ENCODE measurements at regions not wholly inside any gene's neighbourhood (a gene's known extent, or its start where the extent isn't known, plus 50 kb on each side); places are given as distances from the start of the nearest gene placed in this dataset.
"Not testable (repeated sequence)": the region's sequence is repeated elsewhere in the genome, so short reads cannot be mapped to it uniquely, and the experiment has no call there.

DNA sequence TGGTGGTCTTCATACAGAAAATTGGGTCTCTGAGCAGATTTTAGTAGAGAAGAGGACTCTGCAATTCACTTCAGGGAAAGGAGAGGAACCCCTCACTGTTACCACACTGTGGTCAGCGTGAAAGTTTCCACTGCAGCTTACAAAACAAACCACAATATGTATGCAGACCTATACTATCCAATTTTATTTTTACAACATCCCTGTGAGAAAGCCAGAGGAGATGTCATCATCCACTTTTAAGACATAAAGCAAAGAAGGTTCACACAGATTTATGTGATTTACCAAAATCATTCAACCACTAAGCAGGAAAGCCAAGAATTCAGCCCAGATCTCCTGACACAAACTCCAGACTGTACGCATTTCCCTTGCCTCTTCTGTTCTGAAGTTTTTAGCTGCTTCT lies 442.4 kb downstream of the FRK start:
- DNase-seq = no peak

DNA sequence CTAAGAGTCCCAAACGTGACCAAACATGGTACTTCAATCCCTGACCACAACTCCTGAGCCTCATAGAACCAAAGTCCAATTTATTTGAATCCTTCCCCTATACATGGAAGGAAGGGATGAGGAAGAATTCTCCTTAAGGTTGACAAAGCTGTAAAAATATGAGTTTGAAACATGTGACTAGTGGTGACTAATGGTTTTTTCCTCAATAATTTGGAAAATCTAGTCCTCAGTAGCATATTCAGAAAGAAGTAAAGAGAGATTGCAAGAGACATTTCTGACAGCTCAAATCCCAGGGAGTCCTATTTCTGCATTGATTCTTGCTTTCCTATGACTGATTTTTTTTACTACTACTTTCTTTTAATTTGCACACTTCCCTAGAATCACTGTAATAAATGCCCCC lies 443.7 kb downstream of the FRK start:
- DNase-seq = no peak

DNA sequence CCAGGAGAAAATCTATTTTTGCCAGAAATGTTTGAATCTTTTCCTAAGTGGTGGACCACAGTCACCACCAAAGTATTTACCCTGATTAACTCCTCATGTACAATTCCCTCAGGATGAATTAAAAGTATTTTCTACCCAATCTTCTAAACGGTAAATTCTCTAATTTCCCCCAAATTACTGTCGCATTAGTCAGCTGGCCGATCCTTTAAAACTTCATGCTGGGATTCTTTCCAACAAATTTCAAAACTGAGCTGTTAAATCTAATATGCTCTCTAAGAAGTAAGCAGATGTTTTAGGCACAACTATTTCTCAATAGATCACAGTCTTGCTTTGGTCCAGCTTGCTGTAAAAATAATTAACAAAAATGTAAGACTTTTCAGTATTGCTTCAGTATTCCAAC lies 447.2 kb downstream of the FRK start:
- no peak for DNase-seq

DNA sequence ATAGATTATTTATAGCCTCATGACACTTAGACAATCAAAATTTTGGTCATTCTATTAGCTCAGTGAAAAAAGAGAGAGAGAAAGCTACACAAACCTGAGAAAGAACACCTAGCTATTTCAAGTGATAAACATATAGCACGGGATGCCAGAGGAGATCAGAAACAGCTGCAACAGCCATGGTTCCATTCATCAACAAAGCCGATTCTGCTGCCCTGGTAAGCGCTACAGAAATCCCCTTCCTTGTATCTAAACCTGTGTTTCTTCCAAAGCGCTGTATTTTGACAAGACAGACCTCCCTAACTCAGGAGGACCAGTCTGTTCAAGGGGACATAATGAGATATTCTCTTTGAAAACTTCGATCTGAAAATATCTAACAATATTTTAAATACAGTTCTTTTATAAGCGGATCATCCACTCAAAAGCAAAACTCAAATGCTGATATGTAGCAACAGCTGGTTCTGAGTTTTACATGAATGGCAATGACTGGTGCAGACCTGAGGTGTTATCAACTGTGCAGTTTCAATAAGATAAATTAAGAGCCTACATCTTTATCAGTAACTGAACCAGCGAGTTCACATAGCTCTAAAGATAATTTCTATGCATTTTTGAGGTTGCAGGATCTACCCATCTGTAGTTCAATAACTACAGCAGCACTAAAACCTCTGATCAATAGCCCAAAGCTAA lies 447.8 kb downstream of the FRK start:
- no peak for DNase-seq

DNA sequence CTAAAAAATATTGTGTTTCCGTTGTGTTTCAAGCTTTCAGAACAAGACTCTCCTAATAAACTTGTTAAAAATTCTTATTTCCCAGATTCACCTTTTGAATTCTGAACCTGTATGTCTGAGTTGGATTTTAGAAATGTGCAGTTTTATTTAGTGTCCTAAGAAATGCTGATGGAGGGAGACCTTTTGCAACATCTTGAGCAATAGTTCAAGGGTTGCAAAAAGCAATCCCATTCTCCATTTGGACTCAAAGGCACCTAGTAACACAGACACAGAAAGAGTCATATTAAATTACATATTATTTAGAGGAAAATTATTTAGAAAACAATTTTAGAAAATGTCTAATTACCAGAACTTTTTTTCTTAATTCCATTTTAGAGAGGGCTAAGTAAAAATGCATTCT lies 448.5 kb downstream of the FRK start:
- DNase-seq = no peak

DNA sequence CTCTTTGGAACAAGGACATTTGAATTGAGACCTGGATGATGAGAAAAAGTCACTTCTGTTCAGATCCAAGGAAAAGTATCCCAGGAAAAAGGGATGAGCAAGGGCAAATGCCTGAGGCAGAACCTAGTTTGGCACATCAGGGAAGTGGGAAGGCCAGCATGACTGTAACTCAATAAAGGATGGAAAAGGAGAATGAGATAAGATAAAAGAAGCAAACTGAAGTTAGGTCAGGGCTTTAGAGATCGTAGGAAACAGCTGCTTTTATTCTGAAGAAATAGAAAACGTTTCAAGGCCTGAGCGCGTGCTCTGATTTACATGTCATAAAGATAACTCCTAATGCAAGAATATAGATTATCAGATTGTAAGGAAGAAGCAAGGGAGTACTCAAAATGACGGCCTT lies 450.0 kb downstream of the FRK start:
- no peak for DNase-seq

DNA sequence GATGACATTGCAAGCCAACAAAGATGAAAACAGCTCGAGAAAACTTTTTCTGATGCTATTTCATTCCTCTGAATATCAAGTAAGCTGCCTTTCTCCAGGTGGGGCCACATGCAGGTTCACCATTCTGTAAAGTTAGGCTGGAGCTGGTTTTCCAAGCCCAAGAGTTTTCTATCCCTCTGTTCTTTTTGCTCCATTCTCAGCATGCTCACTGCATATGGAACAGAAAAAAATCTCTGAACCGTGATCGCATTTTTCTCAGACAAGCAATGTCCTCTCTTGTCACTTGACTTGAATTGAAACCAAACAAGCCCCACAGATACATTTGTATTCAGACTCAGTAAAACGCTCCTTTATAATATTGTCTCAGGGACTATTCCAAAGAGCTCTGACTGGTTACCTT lies 451.6 kb downstream of the FRK start:
- no peak for DNase-seq

DNA sequence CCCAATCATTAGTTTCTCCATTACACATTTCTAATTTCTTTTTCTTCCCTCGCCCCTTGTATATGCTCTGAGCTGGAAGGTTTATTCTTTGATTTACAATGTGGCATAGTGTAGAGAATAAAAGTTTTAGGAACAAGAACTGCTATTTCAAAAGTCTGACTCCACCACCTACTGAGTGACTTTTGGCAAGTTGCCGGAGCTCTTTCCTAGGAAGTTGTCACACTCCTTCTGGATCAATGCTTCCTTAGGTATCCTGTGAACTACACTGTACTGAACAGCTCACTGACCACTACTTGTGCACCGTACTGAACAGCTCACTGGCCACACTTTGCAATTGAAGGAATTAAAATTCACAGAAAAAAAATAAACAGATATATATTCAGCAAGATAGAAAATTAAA lies 458.2 kb downstream of the FRK start:
- DNase-seq = no peak

DNA sequence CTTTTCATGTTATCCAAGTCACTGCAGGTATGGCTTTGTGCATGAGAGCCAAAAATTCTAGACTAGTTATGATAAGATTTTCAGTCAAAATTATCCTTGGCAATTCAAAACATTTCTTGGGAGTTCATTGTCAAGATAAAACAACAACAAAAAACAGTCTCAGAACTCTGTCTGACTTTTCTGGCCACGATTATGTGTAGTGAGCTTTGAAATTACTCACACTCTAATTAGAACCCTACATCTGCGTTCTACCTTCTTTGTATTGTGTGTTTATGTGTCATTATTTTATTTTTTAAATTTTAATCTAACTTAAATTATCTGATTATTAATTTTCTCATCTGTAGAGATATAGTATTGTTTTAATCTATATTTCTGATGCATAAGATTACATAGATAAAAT lies 459.2 kb downstream of the FRK start:
- no peak for DNase-seq

DNA sequence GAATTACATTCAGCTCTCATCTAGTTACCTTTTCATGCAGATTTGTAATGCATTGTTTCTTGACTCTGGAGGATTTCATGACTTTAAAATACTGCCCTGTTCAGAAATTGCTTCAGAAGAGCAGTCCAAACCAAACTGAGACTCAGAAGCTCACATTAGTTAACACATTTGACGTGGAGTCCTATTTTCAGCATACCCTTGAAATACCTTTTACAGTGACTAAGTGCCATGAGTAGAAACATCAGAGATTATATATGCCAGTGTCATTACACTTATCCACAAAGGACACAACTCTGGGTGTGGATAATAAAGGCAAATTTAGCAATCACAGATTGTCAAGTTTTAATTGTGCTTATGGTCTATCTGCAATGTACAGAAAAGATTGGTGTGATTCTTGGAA lies 459.6 kb downstream of the FRK start:
- DNase-seq = no peak

DNA sequence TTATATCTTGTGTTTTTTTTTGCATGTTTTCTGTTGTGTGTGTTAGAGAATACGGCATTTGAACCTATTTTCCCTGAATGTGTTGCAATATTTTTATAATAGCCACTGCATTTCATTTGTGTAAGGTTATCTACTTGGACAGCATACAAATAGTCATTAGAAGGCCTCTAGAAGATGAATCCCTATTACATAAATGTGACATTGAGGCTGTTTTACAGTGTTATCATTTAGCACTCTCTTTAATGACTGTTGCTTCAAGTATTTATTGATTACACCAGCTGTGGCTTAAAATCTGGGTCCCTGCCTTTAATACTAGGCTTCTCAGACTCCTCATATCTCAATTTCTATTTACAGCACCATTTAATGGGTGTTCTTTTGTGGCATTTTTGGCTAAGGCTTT lies 465.8 kb downstream of the FRK start:
- DNase-seq = no peak

DNA sequence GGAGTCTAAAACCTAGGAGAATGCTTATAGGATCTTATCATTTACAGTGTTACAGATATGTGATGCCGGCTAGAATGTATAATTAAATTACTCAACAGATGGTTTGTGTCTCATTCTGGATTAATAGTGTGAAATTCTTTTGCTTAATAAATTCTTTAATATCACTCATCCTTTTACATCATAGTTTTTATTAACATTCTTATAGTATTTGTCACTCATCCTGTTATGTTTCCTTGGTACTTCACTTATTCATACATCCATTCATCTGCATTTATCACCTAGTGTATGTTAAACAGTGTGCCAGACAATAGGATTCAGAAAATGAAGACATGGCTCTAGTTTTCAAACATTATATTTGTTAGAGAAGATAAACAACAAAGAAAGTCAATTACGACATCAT lies 468.7 kb downstream of the FRK start:
- DNase-seq = no peak

DNA sequence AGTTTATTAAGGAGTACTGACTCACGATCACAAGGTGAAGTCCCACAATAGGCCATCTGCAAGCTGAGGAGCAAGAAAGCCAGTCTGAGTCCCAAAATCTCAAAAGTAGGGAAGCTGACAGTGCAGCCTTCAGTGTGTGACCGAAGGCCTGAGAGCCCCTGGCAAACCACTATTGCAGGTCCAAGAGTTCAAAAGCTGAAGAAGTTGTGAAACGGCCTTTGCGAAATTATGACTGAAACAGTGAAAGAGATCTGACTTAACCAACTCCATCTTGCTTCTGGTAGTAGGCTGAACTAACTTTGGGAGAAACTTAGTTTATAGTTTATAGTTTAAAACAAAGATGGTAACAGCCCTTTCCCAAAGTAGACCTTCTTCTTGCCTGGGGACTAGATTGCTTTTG lies 471.6 kb downstream of the FRK start:
- not testable (repeated sequence) for DNase-seq

DNA sequence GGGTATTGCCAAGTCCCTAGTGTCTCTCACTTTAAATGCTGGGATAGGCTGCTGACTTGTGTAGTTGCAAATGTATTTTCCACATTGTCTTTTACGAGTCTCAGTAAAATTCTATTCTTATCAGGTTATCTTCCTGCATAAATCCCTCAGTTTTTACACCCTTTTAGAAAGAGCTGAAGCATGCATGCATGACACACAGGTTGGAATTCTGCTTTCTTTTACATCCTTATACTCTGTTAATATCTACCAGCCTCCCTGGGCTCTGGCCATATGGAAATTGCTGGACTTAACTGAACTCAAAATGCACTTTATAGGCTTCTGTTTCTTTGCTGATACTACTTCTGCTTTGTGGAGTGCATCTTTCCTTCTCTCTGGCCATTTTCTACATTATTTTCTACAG lies 477.4 kb downstream of the FRK start:
- no peak for DNase-seq

DNA sequence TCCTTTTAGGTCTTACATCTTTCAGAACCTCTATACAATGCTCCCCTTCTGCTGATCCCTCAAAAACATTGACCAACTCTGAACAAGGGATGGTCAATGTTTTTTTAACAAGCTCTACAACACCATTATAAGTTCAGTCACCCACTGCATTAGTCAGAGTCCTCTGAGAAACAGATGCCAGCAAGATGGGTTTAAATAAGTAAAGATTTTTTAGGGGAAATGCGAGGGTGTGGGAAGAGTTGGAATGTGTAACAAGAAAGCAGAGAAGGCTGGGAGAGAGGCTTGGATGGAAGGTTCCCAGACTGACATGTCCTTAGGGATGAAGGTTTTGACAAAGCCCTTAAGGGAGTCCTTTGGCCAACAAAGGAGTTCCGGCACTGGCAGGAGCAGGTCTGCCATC lies 478.3 kb downstream of the FRK start:
- DNase-seq = no peak

DNA sequence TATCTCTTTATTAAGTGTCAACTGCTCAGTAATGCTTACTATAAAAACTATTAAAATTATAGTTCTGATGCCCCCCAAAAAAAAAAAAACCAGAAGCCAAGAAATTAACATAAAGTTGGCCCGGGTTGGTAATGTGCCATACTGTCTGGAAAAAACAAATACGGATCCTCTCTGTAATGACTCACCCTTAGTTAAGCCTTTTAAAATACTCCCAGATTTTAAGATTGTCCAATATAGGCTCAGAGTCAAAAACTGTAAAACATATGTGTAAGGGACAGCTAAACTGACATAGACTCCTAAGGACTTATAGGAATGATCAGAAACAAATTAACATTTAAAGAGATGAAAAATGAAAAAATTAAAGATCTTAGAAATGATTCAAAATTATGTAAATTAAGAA lies 481.1 kb downstream of the FRK start:
- not testable (repeated sequence) for DNase-seq

DNA sequence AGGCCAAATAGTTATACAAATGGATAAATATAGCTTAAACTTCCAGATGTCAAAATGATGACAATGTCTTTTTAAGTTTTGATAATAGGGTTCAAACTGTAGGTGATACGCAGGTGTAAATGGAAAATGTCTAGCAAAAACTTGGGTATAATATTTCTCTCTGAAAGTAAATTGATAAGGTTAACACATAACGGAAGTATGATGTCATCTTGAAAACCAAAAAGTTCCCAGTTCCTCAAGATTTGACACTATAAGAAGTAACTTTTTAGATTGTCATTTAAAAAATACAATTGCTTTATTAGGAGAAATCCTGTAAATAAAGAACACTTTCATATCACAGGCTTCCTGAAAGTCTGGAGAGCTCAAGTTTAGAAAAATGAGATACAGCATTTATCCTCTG lies 483.4 kb downstream of the FRK start:
- DNase-seq = no peak

DNA sequence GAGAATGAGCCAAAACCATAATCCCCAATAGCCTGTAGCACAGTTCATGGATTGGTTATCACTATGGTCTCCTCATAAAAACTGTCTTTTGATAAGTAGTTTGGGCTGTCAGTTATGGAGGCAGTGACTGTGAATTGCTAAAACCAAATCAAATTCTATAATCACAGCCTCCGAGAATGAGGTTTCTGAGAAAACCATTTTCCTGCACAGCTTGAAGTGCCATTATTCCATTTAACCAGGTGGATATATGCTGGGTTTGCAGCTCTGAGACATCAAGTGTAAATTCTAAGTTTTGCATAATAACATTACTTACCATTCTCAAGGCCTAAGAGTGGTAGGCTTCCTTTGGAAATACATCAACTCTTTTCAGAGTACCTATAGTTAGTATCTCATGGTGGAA lies 485.4 kb downstream of the FRK start:
- DNase-seq = no peak

DNA sequence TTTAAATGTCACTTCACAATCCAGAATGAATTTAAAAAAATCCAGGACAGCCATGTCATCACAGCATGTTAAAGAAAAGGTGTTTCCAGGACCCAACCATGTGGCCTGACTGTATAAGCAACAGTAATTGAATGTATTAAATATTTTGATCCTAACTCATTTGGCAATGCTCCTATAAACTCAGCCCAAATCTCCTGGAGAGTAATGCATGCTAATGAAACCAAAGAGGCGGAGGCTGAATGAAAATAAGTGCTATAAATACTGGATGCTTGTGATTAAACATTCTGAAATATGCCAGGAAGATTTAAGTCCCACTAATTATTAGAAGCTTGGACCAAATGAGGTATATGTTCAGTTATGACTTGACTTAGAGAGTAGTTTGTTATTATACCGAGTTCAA lies 486.8 kb downstream of the FRK start:
- DNase-seq = no peak

DNA sequence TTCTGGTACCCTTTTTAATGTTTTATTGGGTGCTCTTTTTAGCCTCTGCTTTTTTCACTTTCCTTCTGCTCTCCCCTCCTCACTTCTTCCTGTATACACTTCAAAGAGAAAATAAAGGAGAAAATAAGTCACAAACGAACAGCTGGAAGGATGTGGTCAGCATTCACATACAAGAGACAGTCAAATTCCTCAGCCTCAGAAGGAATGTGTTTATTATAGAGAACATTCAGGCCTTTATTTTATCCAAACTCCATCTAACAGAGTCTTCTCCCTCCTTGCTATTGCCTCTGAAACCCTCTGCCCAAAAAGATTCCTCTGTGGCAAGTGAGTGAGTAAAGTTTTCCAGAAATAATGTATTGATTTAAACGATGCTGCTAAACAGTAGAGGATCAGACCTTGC lies 490.4 kb downstream of the FRK start:
- DNase-seq = no peak

DNA sequence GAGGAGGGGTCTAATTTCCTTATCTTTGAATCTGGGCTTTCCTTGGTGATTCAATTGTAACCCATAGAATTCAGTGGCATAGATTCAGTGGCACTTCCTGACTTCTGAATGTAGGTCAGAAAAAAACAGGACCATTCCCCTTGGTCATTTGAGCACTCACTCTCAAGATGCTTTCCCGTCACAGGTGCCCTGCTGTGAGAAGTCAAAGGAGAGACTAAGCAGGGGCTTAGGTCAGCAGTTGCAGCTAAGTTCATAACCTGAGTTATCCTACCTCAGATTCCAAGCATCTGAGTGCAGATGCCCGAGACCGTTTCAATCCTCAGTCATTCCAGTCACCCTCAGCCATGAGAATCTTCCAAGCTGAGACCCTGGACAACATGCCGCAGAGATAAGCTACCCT lies 506.6 kb downstream of the FRK start:
- DNase-seq = no peak

DNA sequence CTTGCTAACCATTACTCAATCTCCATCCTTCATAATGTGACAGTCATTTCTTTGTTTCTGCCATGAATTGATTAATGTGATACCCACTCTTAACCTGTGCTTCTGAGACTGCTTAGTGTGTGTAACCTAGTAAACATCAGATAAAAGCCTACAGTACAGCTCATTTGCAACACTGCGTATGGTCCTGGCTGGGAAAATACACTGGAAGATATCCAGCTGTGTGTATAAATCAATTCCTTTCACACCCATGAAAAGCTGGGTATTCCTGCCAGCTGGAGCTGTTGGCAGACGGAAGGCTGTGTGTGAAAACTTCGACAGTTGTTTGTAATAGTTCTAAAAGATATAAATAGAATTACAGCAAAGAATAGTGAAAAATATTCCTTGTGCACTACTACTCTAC lies 509.2 kb downstream of the FRK start:
- no peak for DNase-seq

DNA sequence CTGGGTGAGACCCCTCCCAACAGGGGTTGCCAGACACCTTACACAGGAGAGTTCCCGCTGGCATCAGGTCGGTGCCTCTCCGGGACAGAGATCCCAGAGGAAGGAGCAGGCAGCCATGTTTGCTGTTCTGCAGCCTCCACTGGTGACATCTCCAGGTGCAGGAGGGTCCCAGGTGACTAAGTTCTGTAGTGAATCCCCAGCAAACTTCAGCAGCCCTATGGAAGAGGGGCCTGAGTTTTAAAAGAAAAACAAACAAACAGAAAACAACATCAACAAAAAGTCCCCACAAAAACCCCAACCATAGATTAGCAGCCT lies 515.1 kb downstream of the FRK start:
- no peak for DNase-seq

DNA sequence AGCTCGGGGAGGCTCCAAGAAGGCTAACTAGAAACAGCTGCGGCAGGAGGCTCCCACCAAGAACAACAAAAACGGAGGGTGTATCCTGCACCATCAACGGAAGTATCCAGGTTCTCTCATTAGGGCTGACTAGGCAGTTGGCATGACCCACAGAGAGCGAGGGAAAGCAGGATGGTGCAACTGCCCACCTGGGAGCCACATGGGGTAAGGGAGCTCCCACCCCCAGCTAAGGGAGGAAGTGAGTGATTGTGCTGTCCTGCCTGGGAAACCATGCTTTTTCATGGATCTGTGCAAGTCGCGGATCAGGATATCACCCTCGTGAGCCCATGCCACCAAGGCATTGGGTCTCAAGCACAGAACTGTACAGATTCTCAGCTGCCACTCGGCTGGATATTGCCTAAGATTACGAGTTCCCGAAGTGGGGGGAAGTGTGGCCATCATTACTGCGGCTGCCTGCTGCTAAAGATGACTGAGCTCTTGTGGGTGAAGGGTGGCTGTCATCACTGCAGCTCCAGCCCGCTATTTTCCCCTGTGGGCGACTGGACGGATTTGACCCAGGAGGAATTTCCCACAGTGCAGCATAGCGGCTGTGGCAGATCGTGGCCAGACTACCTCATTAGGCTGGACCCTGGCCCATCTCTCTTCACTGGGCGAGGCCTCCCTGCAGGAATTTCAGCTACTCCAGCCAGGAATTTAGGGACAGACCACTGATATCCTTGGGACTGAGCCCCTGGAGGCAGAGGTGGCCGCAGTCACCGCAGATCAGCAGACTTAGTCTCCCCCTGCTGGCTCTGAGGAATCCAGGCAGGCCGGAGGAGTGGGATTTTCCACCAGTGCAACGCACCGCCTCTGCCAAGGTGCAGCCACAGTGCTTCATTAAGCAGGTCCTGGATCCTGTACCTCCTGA lies 515.7 kb downstream of the FRK start:
- DNase-seq = no peak
